Adrenal gland (tissue), 9 donors: ENCODE measurements at regions not wholly inside any gene's neighbourhood (a gene's known extent, or its start where the extent isn't known, plus 50 kb on each side); places are given as distances from the start of the nearest gene placed in this dataset.

ENCODE experiments used
- DNase-seq, 7 donors: peaks; one replicate each; pipeline ENCODE4 v3.0.0-alpha.2; 2019 to 2020
- H3K27ac ChIP-seq, 5 donors: fragments of 200-600 bp; sonication (generic) in 4 of 5; 1 replicate in 3 of 5; 2 replicates in 2 of 5; pipeline versions ENCODE4 v1.5.1 to v1.8.0; 2016 to 2020; ENCODE audit warnings: mild to moderate bottlenecking in 1 of 5
- H3K27me3 ChIP-seq: fragments of 200-600 bp; 2 replicates; pipeline ENCODE4 v1.8.0; 2021
- H3K36me3 ChIP-seq, 2 donors: fragments of 200-600 bp; replicated peaks in 1 of 2; 1 replicate in 1 of 2; 2 replicates in 1 of 2; pipeline versions ENCODE4 v1.5.1 to v1.8.0; 2018 to 2022
- H3K4me1 ChIP-seq, 2 donors: fragments of 200-600 bp; replicated peaks in 1 of 2; 1 replicate in 1 of 2; 2 replicates in 1 of 2; pipeline versions ENCODE4 v1.5.1 to v1.8.0; 2018 to 2021
- H3K4me3 ChIP-seq, 4 donors: fragments of 200-600 bp; sonication (generic) in 3 of 4; one replicate each; pipeline ENCODE4 v1.5.1; 2016 to 2018
- H3K9me3 ChIP-seq, 3 donors: fragments of 200-600 bp; sonication (generic) in 1 of 3; replicated peaks in 1 of 3; 1 replicate in 2 of 3; 2 replicates in 1 of 3; pipeline versions ENCODE4 v1.5.1 to v1.8.0; 2016 to 2021
- POLR2A ChIP-seq, 2 donors: fragments of 450-650 bp; IDR thresholded peaks; one replicate each; pipeline ENCODE4 v1.6.1; 2017; ENCODE audit warnings: antibody characterized with exemption in 2 of 2, mild to moderate bottlenecking in 2 of 2, moderate library complexity in 1 of 2
- WGBS, 4 donors: extraction: QIAGEN DNeasy Blood & Tissue Kit in 2 of 4; methylation state at CpG; one replicate each; pipeline versions ENCODE4 v1.1.5 to v1.1.7; 2013 to 2017; 5-methylcytosine and 5-hydroxymethylcytosine counted together
- intact Hi-C, 2 donors: fragments of 100-400 bp; cut with DNase I; formaldehyde crosslinking; loops; one replicate each; pipeline versions ENCODE4 v1.14.1 to v1.15.0; 2022 to 2023
- TF ChIP-seq, protein P1 (sequence below), 6 experiments: fragments of 450-650 bp in 4 of 6; fragments of 200-600 bp in 2 of 6; sonication (generic) in 1 of 6; IDR thresholded peaks; 1 replicate in 5 of 6; 2 replicates in 1 of 6; pipeline versions ENCODE4 v1.5.1 to v1.8.0; 2016 to 2021; ENCODE audit warnings: antibody characterized with exemption in 6 of 6, mild to moderate bottlenecking in 2 of 6, moderate library complexity in 1 of 6
- donor health status: healthy with polysubstance abuse.
- donor health status: Bipolar disorder and iron deficiency.
- donor health status: DM: yes; HTN: yes; CAD: no.
- donor health status: DM: no; HTN: no; CAD: no.
- donor health status: DM: no; HTN: no; CAD: no.

DNA sequence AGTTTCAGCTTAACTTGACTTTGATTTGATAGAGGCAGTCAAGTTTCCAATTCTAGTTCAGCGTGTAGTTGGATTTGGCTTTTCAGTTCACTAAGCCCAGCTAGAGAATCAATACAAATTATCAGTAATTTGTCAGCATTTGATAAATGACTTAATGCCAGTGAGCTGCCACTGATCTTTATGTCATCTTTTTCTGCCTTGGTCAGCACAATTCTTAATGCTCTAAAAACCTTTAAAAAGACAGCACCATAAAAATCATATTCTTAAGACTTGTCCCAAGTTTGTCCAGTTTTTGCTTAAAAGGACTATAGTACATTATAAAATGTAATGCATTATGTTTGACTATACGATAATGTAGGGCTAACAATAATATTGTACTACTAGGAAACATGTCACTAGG, 920.5 kb downstream of the LRFN5 start:
- H3K9me3 ChIP-seq = no peaks in the 10 kb centered on the region
- no peak overlapping the region for H3K4me3 ChIP-seq
- H3K4me1 ChIP-seq = no peaks in the 10 kb centered on the region
- 82 to 90% (median 86%) methylated on average over 2 of the region's 2 CpGs for WGBS, 4 donors
- TF ChIP-seq POLR2A (IDR thresholded peaks at IDR 0.05) = no peak
- TF ChIP-seq, protein P1, sequence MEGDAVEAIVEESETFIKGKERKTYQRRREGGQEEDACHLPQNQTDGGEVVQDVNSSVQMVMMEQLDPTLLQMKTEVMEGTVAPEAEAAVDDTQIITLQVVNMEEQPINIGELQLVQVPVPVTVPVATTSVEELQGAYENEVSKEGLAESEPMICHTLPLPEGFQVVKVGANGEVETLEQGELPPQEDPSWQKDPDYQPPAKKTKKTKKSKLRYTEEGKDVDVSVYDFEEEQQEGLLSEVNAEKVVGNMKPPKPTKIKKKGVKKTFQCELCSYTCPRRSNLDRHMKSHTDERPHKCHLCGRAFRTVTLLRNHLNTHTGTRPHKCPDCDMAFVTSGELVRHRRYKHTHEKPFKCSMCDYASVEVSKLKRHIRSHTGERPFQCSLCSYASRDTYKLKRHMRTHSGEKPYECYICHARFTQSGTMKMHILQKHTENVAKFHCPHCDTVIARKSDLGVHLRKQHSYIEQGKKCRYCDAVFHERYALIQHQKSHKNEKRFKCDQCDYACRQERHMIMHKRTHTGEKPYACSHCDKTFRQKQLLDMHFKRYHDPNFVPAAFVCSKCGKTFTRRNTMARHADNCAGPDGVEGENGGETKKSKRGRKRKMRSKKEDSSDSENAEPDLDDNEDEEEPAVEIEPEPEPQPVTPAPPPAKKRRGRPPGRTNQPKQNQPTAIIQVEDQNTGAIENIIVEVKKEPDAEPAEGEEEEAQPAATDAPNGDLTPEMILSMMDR (IDR thresholded peaks at IDR 0.05) = no peak
- no peaks in the 10 kb centered on the region for H3K27me3 ChIP-seq
- no peak overlapping the region for H3K27ac ChIP-seq
- DNase-seq = no peak
- intact Hi-C loops = no loop called here
- no peaks in the 10 kb centered on the region for H3K36me3 ChIP-seq

DNA sequence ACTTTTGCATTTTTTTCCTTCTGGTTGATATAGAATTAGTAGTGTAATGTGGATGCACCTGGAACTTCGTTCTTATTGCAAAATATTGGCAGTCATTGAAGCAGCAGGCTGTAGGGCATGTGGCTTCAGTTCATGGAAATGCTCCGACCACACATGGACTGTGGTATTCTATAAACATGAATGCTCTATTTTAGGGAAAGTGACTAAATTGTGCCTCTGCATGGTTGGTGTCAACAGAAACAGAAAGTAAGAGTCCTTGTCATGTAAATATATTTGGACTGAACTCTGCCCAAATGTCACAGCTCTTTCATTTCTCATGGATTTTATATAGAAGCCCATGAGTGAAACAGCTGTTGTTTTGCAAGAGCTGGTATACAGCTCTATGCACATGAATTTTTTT, 917.0 kb downstream of the LRFN5 start:
- Histone ChIP-seq H3K36me3 (no peaks in the 10 kb centered on the region), H3K27me3 (no peaks in the 10 kb centered on the region), H3K9me3 (no peaks in the 10 kb centered on the region), H3K4me1 (no peaks in the 10 kb centered on the region), H3K4me3 (no peak overlapping the region), H3K27ac (no peak overlapping the region)
- WGBS, 4 donors = 37 to 43% (median 40%) methylated on average over 2 of the region's 2 CpGs
- TF ChIP-seq POLR2A (IDR thresholded peaks at IDR 0.05) = no peak
- TF ChIP-seq, protein P1 (IDR thresholded peaks at IDR 0.05) = no peak
- intact Hi-C loops = no loop called here
- DNase-seq = no peak

DNA sequence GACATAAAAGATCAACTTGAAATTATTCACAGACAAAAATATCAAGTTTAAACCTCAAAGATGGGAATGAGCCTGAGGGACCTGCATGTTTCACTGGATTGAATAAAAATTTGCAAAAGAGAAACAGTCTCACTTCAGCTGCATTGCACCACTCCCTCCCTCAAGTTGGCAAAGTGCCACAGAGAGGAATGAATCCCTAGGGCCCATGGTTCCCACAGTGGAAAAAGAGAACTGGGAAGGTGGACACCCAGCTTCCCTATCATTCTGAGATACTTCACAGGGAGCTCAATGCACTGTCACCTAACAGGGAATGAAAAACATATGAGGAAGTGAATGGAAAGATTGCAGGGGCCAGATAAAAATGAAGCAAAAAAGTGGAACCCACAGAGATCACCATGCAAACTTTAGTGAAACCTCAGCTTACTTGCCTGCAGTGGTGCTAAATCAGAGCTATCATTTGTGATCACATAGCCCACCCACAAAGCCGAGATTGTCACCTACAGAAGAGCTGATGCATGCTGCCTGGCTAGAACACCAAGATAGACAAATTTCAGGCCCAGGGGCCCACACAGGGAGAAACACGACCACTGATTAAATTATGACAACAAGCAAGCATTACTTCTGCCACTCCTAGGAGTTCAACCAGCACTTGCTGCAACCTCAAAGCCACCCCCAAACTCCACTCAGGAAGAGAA, 911.3 kb downstream of the LRFN5 start:
- H3K4me1 ChIP-seq = no peaks in the 10 kb centered on the region
- TF ChIP-seq POLR2A (IDR thresholded peaks at IDR 0.05) = no peak
- TF ChIP-seq, protein P1 (IDR thresholded peaks at IDR 0.05) = no peak
- no peak overlapping the region for H3K27ac ChIP-seq
- no peaks in the 10 kb centered on the region for H3K36me3 ChIP-seq
- no peak for DNase-seq
- H3K4me3 ChIP-seq = no peak overlapping the region
- intact Hi-C loops = no loop called here
- no peaks in the 10 kb centered on the region for H3K27me3 ChIP-seq
- 38 to 64% (median 52%) methylated on average over 2 of the region's 2 CpGs for WGBS, 4 donors
- H3K9me3 ChIP-seq = no peaks in the 10 kb centered on the region

DNA sequence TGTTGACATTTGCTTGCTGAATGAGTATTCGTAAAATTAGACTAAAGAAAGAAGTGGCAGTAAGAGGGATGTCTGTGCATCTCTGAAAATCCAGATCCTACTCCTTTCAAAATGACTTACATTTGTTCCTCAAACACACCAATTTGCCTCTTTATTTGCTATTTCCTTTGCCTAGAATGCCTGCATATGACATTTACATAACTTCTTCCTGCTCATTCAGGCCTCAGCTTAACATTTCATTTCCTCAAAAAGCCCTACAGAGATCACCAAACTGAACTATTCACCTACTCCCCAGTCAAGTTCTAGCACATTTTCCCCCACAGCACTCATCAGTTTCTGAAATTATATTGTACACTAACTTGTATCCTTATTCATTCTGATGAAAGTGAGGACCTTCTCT, 907.2 kb downstream of the LRFN5 start:
- Histone ChIP-seq H3K4me1 (no peaks in the 10 kb centered on the region), H3K27me3 (no peaks in the 10 kb centered on the region), H3K9me3 (no peaks in the 10 kb centered on the region), H3K27ac (no peak overlapping the region), H3K4me3 (no peak overlapping the region), H3K36me3 (no peaks in the 10 kb centered on the region)
- intact Hi-C loops = no loop called here
- TF ChIP-seq, protein P1 (IDR thresholded peaks at IDR 0.05) = no peak
- TF ChIP-seq POLR2A (IDR thresholded peaks at IDR 0.05) = no peak
- DNase-seq = no peak
- WGBS, 4 donors = 81 to 93% (median 91%) methylated on average over 1 of the region's 1 CpG
